ENCODE measurements at regions not wholly inside any gene's neighbourhood (a gene's known extent, or its start where the extent isn't known, plus 50 kb on each side); places are given as distances from the start of the nearest gene placed in this dataset.

DNA sequence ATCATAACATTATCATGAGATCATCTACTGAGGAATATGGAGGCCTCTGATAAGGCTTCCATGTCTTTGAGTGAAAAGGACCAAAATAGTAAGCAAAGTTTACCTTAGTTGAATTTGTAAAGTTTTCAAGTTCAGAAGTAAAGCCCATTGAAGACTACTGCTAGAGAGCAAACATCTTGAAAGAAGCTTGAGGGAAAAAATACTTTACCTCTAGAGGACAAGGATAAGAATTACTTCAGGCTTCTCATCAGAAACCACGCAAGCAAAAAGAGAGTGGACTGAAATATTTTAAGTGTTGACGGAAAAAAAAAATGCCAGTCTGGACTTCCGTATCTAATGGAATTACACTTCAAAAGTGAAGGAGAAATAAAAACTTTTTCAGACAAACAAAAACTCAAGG is 114.3 kb downstream of the MPP7 start:
- H3K27me3 ChIP-seq (ENCODE audit: control insufficient read depth, insufficient read depth, low read length): no peaks in the 10 kb centered on the region
- TF ChIP-seq, protein P1, sequence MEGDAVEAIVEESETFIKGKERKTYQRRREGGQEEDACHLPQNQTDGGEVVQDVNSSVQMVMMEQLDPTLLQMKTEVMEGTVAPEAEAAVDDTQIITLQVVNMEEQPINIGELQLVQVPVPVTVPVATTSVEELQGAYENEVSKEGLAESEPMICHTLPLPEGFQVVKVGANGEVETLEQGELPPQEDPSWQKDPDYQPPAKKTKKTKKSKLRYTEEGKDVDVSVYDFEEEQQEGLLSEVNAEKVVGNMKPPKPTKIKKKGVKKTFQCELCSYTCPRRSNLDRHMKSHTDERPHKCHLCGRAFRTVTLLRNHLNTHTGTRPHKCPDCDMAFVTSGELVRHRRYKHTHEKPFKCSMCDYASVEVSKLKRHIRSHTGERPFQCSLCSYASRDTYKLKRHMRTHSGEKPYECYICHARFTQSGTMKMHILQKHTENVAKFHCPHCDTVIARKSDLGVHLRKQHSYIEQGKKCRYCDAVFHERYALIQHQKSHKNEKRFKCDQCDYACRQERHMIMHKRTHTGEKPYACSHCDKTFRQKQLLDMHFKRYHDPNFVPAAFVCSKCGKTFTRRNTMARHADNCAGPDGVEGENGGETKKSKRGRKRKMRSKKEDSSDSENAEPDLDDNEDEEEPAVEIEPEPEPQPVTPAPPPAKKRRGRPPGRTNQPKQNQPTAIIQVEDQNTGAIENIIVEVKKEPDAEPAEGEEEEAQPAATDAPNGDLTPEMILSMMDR (IDR thresholded peaks at IDR 0.05; ENCODE audit: insufficient read depth, low read length, poor library complexity, severe bottlenecking): no peak
- H3K36me3 ChIP-seq (ENCODE audit: control insufficient read depth, insufficient read depth, low read length): no peaks in the 10 kb centered on the region
- no peak overlapping the region for H3K4me3 ChIP-seq (ENCODE audit: low read depth, low read length)
- DNase-seq (ENCODE audit: low read depth): no peak

DNA sequence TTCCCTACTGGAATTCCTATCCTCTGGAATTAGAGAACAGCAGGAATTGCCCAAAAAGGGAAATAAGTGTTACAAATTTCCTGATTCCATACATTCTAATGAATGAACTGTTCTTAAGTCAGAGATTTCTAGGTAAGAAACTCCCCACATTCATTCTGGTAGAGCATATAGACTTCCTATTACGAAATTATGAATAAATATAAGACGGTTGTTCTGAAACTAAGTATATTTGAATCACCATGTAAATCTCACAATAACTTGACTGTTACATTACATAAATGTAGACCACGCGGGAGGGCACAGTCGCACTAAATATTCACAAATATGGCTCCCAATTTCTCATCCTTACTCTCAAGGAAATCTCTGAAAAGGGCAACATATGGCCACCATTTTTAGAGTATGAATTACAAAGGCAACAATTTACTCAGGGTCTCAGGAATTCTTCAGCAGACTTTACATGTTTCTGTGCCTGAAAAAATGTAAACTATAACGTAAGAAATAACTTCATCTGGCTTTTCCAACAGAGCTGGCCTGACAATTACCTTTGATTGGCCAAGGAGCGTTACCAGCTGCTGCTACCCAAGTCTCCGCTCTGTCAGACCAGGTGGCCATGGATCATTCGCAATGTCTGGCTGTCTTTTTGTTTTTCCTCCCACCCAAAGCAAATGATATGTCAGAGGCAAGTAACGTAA is 115.8 kb downstream of the MPP7 start:
- H3K4me3 ChIP-seq (ENCODE audit: low read depth, low read length): no peak overlapping the region
- TF ChIP-seq, protein P1 (IDR thresholded peaks at IDR 0.05; ENCODE audit: insufficient read depth, low read length, poor library complexity, severe bottlenecking): no peak

DNA sequence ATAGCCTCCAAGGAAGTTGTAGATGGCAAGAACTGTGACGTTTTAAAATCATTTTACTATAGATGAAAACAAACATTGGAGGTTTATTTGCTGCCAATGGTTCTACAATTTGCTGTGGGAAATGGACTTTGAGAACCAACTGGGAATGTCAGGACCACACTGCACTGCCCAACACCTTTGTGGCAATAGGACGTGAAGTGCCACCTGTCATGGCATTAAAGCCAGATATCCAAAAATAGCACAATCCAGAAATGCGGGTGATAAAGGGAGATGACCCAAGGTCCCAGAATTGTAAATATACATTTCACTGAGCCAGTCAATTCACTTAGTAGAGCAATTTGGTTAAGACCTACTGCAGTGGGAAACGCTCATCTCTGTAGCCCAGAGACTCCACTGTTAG is 116.4 kb downstream of the MPP7 start:
- TF ChIP-seq, protein P1 (IDR thresholded peaks at IDR 0.05; ENCODE audit: insufficient read depth, low read length, poor library complexity, severe bottlenecking): no peak
- no peaks in the 10 kb centered on the region for H3K27me3 ChIP-seq (ENCODE audit: control insufficient read depth, insufficient read depth, low read length)
- H3K36me3 ChIP-seq (ENCODE audit: control insufficient read depth, insufficient read depth, low read length): no peaks in the 10 kb centered on the region
- no peak overlapping the region for H3K4me3 ChIP-seq (ENCODE audit: low read depth, low read length)
- DNase-seq (ENCODE audit: low read depth): no peak

More for the DNA sequence above, 115.8 kb downstream of the MPP7 start:
- H3K27me3 ChIP-seq (ENCODE audit: control insufficient read depth, insufficient read depth, low read length): no peaks in the 10 kb centered on the region
- H3K36me3 ChIP-seq (ENCODE audit: control insufficient read depth, insufficient read depth, low read length): no peaks in the 10 kb centered on the region
- no peak for DNase-seq (ENCODE audit: low read depth)

DNA sequence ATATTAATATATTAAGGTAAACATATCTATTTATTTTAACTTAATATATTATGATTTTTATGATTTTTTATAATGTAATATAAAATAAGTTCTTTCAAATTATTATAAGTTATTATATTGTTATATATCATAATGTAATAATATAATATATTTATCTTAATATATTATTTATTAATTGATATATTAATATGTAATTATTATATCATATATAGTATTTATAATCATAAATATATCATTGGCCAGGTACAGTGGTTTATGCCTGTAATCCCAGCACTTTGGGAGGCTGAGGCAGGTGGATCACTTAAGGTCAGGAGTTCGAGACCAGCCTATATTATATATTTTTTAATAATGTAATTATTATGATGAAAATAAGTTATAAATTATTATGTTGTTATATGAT is 118.1 kb downstream of the MPP7 start:
- no peaks in the 10 kb centered on the region for H3K27me3 ChIP-seq (ENCODE audit: control insufficient read depth, insufficient read depth, low read length)
- TF ChIP-seq, protein P1 (IDR thresholded peaks at IDR 0.05; ENCODE audit: insufficient read depth, low read length, poor library complexity, severe bottlenecking): no peak
- no peak for DNase-seq (ENCODE audit: low read depth)
- H3K36me3 ChIP-seq (ENCODE audit: control insufficient read depth, insufficient read depth, low read length): no peaks in the 10 kb centered on the region
- no peak overlapping the region for H3K4me3 ChIP-seq (ENCODE audit: low read depth, low read length)

DNA sequence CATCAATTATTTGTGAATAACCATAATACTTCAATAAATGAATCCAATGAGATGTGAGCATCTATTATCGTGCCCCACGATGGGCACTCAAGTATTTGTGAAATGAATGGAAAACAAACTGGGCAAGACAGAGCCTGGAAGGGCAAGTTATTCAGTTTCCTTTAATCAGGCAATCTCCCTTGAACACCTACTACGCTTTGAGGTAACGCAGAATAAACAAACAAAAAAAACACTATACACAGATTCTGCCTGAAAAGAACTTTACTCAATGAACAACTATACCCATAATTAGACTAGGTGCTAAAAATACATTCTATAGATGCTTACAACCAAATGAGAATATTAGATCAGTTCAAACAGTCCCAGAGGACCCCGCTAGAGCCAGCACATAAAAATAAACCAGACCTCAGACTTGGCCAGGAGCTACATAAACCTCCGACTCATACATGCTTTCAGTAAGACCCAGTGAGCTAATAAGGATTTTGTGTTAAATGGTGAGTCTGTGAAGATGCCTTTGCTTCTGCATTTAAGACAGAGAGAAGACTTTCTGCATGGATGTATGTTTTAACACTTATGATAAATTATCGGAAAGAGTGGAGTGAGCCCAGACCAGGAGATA is 121.3 kb downstream of the MPP7 start:
- no peak overlapping the region for H3K4me3 ChIP-seq (ENCODE audit: low read depth, low read length)
- H3K36me3 ChIP-seq (ENCODE audit: control insufficient read depth, insufficient read depth, low read length): no peaks in the 10 kb centered on the region
- DNase-seq (ENCODE audit: low read depth): no peak
- TF ChIP-seq, protein P1 (IDR thresholded peaks at IDR 0.05; ENCODE audit: insufficient read depth, low read length, poor library complexity, severe bottlenecking): no peak
- H3K27me3 ChIP-seq (ENCODE audit: control insufficient read depth, insufficient read depth, low read length): no peaks in the 10 kb centered on the region

DNA sequence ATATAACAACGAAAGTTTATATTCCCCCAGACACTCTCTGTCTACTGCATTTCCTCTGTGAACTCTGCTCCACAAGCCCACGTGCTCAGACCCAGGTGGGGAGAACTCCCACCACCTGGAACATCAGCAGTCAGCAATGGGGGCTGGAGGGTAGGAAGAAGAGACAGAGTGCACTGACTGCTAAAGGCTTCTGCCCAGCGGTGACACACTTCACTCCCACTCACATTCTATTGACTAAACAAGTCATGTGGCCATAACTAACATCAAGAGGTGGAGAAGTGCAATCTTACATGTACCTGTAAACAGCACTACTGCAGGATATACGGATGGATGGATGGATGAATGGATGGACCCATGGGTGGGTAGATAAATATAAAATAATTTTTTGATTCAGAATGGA is 122.2 kb downstream of the MPP7 start:
- TF ChIP-seq, protein P1 (IDR thresholded peaks at IDR 0.05; ENCODE audit: insufficient read depth, low read length, poor library complexity, severe bottlenecking): no peak
- DNase-seq (ENCODE audit: low read depth): no peak
- H3K27me3 ChIP-seq (ENCODE audit: control insufficient read depth, insufficient read depth, low read length): no peaks in the 10 kb centered on the region
- no peaks in the 10 kb centered on the region for H3K36me3 ChIP-seq (ENCODE audit: control insufficient read depth, insufficient read depth, low read length)
- H3K4me3 ChIP-seq (ENCODE audit: low read depth, low read length): no peak overlapping the region

Measured in kidney epithelial cell (primary cell).